GM12878 (cell line): ENCODE measurements at regions not wholly inside any gene's neighbourhood (a gene's known extent, or its start where the extent isn't known, plus 50 kb on each side); places are given as distances from the start of the nearest gene placed in this dataset.
A peak's percentile ranks its signal among the peaks of the same experiment; 100 is the strongest.

Experiments
- ATAC-seq: fragments of 200-7000 bp; cut with Tn5 transposase; 3 replicates; pipeline ENCODE4 v1.9.1; 2020; ENCODE audit warnings: mild to moderate bottlenecking, moderate library complexity
- BruUV-seq: library from RNA; stranded (reverse); fragments of 400-500 nt; replicated peaks from 2 replicates; lab custom pipeline; 2021; lab: Mats Ljungman, UMichigan
- CTCF ChIA-PET: fragments of 300-600 bp; sonication (Branson Sonifier 250); formaldehyde crosslinking; extraction: SDS; loops from one replicate; lab custom pipeline; 2021; ENCODE audit warnings: inconsistent platforms; lab: Yijun Ruan, JAX
- POLR2A ChIA-PET: fragments of 350-600 bp; formaldehyde crosslinking; extraction: SDS; loops from one replicate; lab custom pipeline; 2021; ENCODE audit warnings: inconsistent platforms; lab: Charles Lee
- RAD21 ChIA-PET: fragments of 300-600 bp; sonication (Branson Sonifier 250); formaldehyde crosslinking; loops from one replicate; lab custom pipeline; 2023; ENCODE audit warnings: antibody characterized with exemption; ENCODE audit not compliant: unreplicated experiment; lab: Charles Lee
- SMC1A ChIA-PET: fragments of 300-600 bp; sonication (Branson Sonifier 250); formaldehyde crosslinking; loops from one replicate; lab custom pipeline; 2023; ENCODE audit not compliant: unreplicated experiment, uncharacterized antibody; lab: Charles Lee
- DNase-seq: peaks from one replicate; pipeline ENCODE4 v3.0.0-alpha.2; 2011; ENCODE audit warnings: low read depth, low spot score
- FAIRE-seq: peaks from 3 replicates; lab custom pipeline; 2011; peaks lifted over from hg19 to GRCh38; lab: Jason Lieb, UNC
- H2AFZ ChIP-seq: 2 replicates; pipeline ENCODE4 v1.6.0; 2011; ENCODE audit warnings: low read depth, low read length, control low read depth; ENCODE audit not compliant: control insufficient read depth
- H3K27ac ChIP-seq: 2 replicates; pipeline ENCODE4 v1.5.1; 2011; ENCODE audit warnings: control low read depth; ENCODE audit not compliant: control insufficient read depth, insufficient read depth
- H3K27me3 ChIP-seq, 2 experiments: replicated peaks in 1 of 2; 2 replicates each; pipeline versions ENCODE4 v1.6.0 to v1.6.1; 2011; ENCODE audit warnings: low read length in 1 of 2; ENCODE audit not compliant: control insufficient read depth in 2 of 2, insufficient read depth in 2 of 2
- H3K36me3 ChIP-seq, 2 experiments: 2 replicates each; pipeline ENCODE4 v1.5.1; 2011; ENCODE audit warnings: low read length in 1 of 2; ENCODE audit not compliant: control insufficient read depth in 2 of 2, insufficient read depth in 2 of 2
- H3K4me1 ChIP-seq: 2 replicates; pipeline ENCODE4 v1.6.1; 2011; ENCODE audit warnings: mild to moderate bottlenecking, low read length, moderate library complexity, mixed read lengths; ENCODE audit not compliant: control insufficient read depth, insufficient read depth
- H3K4me2 ChIP-seq: 2 replicates; pipeline ENCODE4 v1.6.0; 2011; ENCODE audit warnings: control low read depth; ENCODE audit not compliant: control insufficient read depth, insufficient read depth
- H3K4me3 ChIP-seq: fragments of 200-600 bp; sonication (generic); 2 replicates; pipeline ENCODE4 v1.5.1; 2016
- H3K79me2 ChIP-seq: 2 replicates; pipeline ENCODE4 v1.6.0; 2011; ENCODE audit warnings: low read length; ENCODE audit not compliant: control insufficient read depth, insufficient read depth
- H3K9ac ChIP-seq: 2 replicates; pipeline ENCODE4 v1.8.0; 2011; ENCODE audit warnings: low read length, control low read depth, mixed read lengths; ENCODE audit not compliant: control insufficient read depth, insufficient read depth
- H3K9me3 ChIP-seq: replicated peaks from 3 replicates; pipeline ENCODE4 v1.5.1; 2011; ENCODE audit warnings: mild to moderate bottlenecking, low read length; ENCODE audit not compliant: control insufficient read depth, insufficient read depth
- H4K20me1 ChIP-seq: 2 replicates; pipeline ENCODE4 v1.6.0; 2011; ENCODE audit not compliant: control insufficient read depth, insufficient read depth
- BMI1 ChIP-seq: fragments of 450-650 bp; IDR thresholded peaks from 2 replicates; pipeline ENCODE4 v1.6.1; 2016; ENCODE audit warnings: mild to moderate bottlenecking, moderate library complexity, borderline replicate concordance
- CHD2 ChIP-seq: IDR thresholded peaks from 2 replicates; pipeline ENCODE4 v1.6.1; 2011; ENCODE audit warnings: low read depth, low read length, improper control_type of control experiment, borderline replicate concordance
- DPF2 ChIP-seq: fragments of 450-650 bp; IDR thresholded peaks from 2 replicates; pipeline ENCODE4 v1.6.1; 2017; ENCODE audit warnings: mild to moderate bottlenecking
- EP300 ChIP-seq, 2 experiments: fragments of 150-350 bp in 1 of 2; IDR thresholded peaks; 2 replicates each; pipeline ENCODE4 v1.6.1; 2011 to 2012; ENCODE audit warnings: low read depth in 2 of 2, low read length in 2 of 2, borderline replicate concordance in 1 of 2, improper control_type of control experiment in 1 of 2, inconsistent platforms in 1 of 2; ENCODE audit not compliant: control insufficient read depth in 1 of 2
- FOXM1 ChIP-seq: IDR thresholded peaks from 2 replicates; pipeline ENCODE4 v1.6.1; 2012; ENCODE audit warnings: low read depth, mild to moderate bottlenecking, inconsistent platforms, low read length, moderate library complexity
- NFYB ChIP-seq: IDR thresholded peaks from 2 replicates; pipeline ENCODE4 v1.6.1; 2011; ENCODE audit warnings: low read depth, mild to moderate bottlenecking, low read length, improper control_type of control experiment, moderate library complexity; ENCODE audit not compliant: insufficient read depth
- RB1 ChIP-seq: fragments of 450-650 bp; formaldehyde crosslinking; IDR thresholded peaks from 2 replicates; pipeline ENCODE4 v1.6.1; 2017; ENCODE audit warnings: mild to moderate bottlenecking, borderline replicate concordance
- RFX5 ChIP-seq: IDR thresholded peaks from 2 replicates; pipeline ENCODE4 v1.6.1; 2011; ENCODE audit warnings: low read depth, low read length, improper control_type of control experiment
- SMARCA5 ChIP-seq: fragments of 450-650 bp; IDR thresholded peaks from 2 replicates; pipeline ENCODE4 v1.6.1; 2017; ENCODE audit warnings: mild to moderate bottlenecking
- TCF12 ChIP-seq: IDR thresholded peaks from 2 replicates; pipeline ENCODE4 v1.6.1; 2011; ENCODE audit warnings: low read depth, mild to moderate bottlenecking, low read length
- USF1 ChIP-seq: IDR thresholded peaks from 2 replicates; pipeline ENCODE4 v1.6.1; 2011; ENCODE audit warnings: borderline replicate concordance, low read depth, mild to moderate bottlenecking, moderate library complexity, mixed read lengths, low read length; ENCODE audit not compliant: insufficient read depth; ENCODE audit errors: extremely low read length
- USF2 ChIP-seq: IDR thresholded peaks from 2 replicates; pipeline ENCODE4 v1.6.1; 2011; ENCODE audit warnings: low read depth, low read length, improper control_type of control experiment, borderline replicate concordance
- WGBS: methylation state at CpG from one replicate; pipeline ENCODE4 v1.1.6; 2016; ENCODE audit warnings: low lambda C conversion rate; ENCODE audit not compliant: insufficient replicate concordance, insufficient coverage; ENCODE audit errors: missing lambda C conversion rate; 5-methylcytosine and 5-hydroxymethylcytosine counted together
- in situ Hi-C: fragments of 300-500 bp; cut with MboI; formaldehyde crosslinking; loops from 9 replicates; pipeline ENCODE4 v1.14.3; 2018; ENCODE audit warnings: mixed read lengths
- intact Hi-C: fragments of 100-400 bp; cut with micrococcal nuclease; formaldehyde crosslinking; loops from one replicate; pipeline ENCODE4 v1.14.2; 2022; ENCODE audit not compliant: unreplicated experiment
- TF ChIP-seq, protein P1 (sequence below): fragments of 450-650 bp; IDR thresholded peaks from 2 replicates; pipeline ENCODE4 v1.6.1; 2018; ENCODE audit warnings: mild to moderate bottlenecking, low read depth, moderate library complexity; ENCODE audit not compliant: partially characterized antibody

GRCh38 chr7:136086712-136087111, 109.6 kb upstream of the MTPN start (continued):
- TF ChIP-seq, protein P1, sequence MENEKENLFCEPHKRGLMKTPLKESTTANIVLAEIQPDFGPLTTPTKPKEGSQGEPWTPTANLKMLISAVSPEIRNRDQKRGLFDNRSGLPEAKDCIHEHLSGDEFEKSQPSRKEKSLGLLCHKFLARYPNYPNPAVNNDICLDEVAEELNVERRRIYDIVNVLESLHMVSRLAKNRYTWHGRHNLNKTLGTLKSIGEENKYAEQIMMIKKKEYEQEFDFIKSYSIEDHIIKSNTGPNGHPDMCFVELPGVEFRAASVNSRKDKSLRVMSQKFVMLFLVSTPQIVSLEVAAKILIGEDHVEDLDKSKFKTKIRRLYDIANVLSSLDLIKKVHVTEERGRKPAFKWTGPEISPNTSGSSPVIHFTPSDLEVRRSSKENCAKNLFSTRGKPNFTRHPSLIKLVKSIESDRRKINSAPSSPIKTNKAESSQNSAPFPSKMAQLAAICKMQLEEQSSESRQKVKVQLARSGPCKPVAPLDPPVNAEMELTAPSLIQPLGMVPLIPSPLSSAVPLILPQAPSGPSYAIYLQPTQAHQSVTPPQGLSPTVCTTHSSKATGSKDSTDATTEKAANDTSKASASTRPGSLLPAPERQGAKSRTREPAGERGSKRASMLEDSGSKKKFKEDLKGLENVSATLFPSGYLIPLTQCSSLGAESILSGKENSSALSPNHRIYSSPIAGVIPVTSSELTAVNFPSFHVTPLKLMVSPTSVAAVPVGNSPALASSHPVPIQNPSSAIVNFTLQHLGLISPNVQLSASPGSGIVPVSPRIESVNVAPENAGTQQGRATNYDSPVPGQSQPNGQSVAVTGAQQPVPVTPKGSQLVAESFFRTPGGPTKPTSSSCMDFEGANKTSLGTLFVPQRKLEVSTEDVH = no peak
- no peak for TF ChIP-seq TCF12
- TF ChIP-seq USF2 = peak; percentile 61
- TF ChIP-seq RB1 = no peak

GRCh38 chr7:136079934-136080333, 102.8 kb upstream of the MTPN start:
- in situ Hi-C loops = no loop called here
- H2AFZ ChIP-seq = no peak overlapping the region
- no peak overlapping the region for H3K27ac ChIP-seq

More at GRCh38 chr7:136079934-136080333, 102.8 kb upstream of the MTPN start:
- intact Hi-C loops = no loop called here
- H3K9ac ChIP-seq = no peak overlapping the region
- no peak overlapping the region for H3K4me3 ChIP-seq
- FAIRE-seq (no peak), ATAC-seq (no peak), DNase-seq (no peak)
- no TSS peak for BruUV-seq
- no peaks in the 10 kb centered on the region for H3K4me1 ChIP-seq
- ChIA-PET POLR2A (no interaction called here), CTCF (no interaction called here), SMC1A (interaction anchor here (0.6 kb wide), 1 partner anchor 1164 kb away, joined by 3 read pairs; no protein-coding TSS in a partner anchor), RAD21 (no interaction called here)
- no peaks in the 10 kb centered on the region for H3K36me3 ChIP-seq
- TF ChIP-seq NFYB = no peak
- TF ChIP-seq RFX5 = no peak
- no peak for TF ChIP-seq FOXM1
- TF ChIP-seq SMARCA5 = no peak
- no peak for TF ChIP-seq CHD2
- TF ChIP-seq DPF2 = no peak
- TF ChIP-seq BMI1 = no peak
- TF ChIP-seq EP300 (IDR thresholded peaks at IDR 0.05; ENCODE audit: borderline replicate concordance in 1 of 2, control insufficient read depth in 1 of 2, low read depth in 2 of 2, low read length in 2 of 2) = no peak
- no peak for TF ChIP-seq USF1
- no peaks in the 10 kb centered on the region for H3K27me3 ChIP-seq
- no peaks in the 10 kb centered on the region for H3K79me2 ChIP-seq
- no peaks in the 10 kb centered on the region for H3K9me3 ChIP-seq
- WGBS = 13% methylated on average over 2 of the region's 2 CpGs
- no peaks in the 10 kb centered on the region for H4K20me1 ChIP-seq
- no peak overlapping the region for H3K4me2 ChIP-seq
